ENCODE measurements at regions not wholly inside any gene's neighbourhood (a gene's known extent, or its start where the extent isn't known, plus 50 kb on each side); places are given as distances from the start of the nearest gene placed in this dataset.
"Not testable (repeated sequence)": the region's sequence is repeated elsewhere in the genome, so short reads cannot be mapped to it uniquely, and the experiment has no call there.

DNA sequence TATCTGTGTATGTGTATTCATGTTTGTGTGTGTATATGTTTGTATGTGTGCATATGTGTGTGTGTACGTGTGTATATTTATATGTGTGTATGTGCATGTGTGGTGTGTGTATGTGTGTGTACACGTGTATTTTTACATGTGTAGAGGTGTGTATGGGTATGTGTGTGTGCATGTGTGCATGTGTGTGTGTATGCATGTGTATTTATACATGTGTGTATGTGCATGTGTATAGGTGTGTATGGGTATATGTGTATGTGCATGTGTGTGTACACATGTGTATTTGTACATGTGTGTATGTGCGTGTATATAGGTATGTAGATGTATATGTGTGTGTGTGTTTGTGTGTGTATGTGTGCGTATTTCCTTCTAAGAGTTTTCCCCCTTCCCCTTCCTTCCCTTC is 207.7 kb upstream of the ATP6AP2 start:
- no peak for DNase-seq (ENCODE audit: low spot score)

DNA sequence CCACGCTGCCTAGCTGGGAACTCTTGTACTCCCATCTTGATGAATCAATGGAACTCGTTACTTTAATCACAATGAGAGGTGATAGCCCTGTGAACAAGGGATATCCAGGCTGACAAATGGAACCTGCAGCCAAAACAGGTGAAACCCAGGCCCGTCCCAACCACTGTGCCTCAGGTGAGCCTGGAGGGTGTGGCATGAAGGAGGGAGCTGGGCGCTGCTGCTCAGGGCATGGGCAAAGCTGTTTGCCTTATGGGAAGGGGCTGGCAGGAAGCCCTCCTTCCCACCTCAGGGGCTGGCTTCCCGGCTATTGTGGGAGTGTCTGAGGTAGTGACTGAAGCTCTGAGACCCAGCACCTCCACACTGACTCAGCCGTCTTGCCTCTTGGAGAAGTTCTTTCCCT is 209.4 kb upstream of the ATP6AP2 start:
- DNase-seq (ENCODE audit: low spot score), result no peak

GRCh38 chrX:40368611-40369061 is 212.1 kb upstream of the ATP6AP2 start:
- DNase-seq (ENCODE audit: low spot score), result no peak

DNA sequence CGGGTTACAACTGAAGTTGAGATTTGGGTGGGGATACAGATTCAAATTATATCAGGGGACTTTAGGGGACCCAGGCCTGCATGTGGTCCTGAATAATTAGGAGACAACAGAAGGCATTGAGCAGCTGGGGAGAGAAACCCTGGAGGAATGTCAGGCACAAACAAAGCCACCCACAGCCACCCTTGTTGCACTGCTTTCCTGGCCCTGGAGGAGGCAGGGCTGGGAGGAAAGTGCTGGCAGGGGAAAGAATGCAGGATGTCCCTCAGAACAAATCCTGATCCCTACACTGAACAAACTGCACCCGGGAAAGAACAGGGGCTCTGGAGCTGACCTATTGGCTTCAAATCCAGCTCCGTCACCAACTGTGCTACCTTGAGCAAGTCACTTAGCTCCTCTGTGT is 214.1 kb upstream of the ATP6AP2 start:
- DNase-seq (ENCODE audit: low spot score), result no peak

- DNase-seq (ENCODE audit: low spot score), result not testable (repeated sequence)
Observed at GRCh38 chrX:40362291-40362690, 218.5 kb upstream of the ATP6AP2 start.

- no peak for DNase-seq (ENCODE audit: low spot score)
Observed at GRCh38 chrX:40360557-40360956, 220.2 kb upstream of the ATP6AP2 start.

DNA sequence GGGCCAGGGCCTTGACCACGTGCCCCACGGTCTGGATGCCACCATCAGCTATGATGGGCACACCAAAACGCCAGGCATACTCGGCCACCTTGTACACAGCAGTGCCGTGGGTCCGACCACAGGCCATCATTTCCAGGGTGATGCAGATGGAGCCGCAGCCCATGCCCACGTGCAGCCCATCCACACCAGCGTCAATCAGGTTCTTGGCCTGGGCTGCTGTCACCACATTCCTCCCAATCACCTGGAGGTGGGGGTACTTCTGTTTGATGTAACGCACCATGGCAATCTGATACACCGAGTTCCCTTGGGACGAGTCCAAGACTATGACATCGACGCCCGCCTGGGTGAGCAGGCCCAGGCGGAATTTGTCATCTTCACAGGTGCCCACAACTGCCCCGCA is 221.2 kb upstream of the ATP6AP2 start:
- no peak for DNase-seq (ENCODE audit: low spot score)

DNA sequence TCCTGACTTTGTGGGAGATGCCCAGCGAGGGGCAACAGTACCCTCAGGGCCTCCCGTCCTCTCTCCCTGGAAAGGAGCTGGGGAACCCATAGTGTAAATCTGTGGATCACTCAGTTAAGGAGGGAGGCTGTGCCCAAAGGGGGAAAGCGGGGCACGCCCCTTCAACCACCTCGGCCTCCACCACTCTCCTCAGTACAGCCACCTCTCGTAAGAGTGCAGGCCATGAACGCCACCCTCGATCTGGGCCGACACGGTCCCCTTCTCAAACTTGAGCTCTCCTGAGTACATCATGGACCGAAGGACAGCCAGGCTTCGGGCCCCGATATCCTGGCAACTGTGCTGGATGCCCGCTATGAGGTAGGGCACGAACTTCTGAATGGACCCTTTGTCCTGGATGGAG is 221.8 kb upstream of the ATP6AP2 start:
- no peak for DNase-seq (ENCODE audit: low spot score)

DNA sequence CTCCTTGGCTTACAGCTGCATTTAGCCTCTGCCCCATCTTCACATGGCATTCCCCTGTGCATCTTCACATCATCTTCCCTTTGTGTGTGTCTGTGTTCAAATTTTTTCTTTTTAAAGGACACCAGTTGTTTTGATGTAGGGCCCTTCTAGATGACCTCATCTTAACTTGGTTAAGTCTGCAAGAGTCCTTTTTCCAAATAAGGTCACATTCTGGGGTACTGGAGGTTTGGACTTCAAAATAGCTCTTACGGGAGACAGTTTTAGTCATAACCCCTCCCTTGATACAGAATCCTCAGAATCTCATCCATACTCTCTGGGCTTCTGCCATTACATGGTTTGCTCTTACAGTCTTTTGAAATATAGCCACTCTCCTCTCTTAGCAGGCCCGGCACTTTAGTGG is 231.5 kb upstream of the ATP6AP2 start:
- no peak for DNase-seq (ENCODE audit: low spot score)

GRCh38 chrX:40346379-40346778 is 234.4 kb upstream of the ATP6AP2 start:
- DNase-seq (ENCODE audit: low spot score), result no peak

DNA sequence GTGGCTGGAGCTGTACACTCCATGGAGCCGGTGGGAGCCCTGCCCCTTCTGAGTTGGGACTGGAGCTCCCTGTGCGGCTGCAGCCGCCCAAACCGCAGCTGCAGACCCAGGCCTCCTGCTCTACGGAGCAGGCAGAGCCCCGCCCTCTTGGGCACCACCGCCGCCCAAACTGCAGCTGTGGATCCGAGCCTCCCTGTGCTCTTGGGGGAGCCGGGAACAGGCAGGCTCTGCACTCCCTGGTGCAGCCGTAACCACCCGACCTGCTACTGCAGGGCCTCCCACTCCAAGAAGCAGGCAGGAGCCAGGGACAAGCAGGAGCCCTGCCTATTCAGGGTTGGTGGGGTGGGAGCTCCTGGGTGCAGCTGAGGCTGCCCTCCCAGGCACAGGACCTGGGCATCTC is 237.5 kb upstream of the ATP6AP2 start:
- no peak for DNase-seq (ENCODE audit: low spot score)

GRCh38 chrX:40340116-40340515 is 240.7 kb upstream of the ATP6AP2 start:
- DNase-seq (ENCODE audit: low spot score), result no peak

DNA sequence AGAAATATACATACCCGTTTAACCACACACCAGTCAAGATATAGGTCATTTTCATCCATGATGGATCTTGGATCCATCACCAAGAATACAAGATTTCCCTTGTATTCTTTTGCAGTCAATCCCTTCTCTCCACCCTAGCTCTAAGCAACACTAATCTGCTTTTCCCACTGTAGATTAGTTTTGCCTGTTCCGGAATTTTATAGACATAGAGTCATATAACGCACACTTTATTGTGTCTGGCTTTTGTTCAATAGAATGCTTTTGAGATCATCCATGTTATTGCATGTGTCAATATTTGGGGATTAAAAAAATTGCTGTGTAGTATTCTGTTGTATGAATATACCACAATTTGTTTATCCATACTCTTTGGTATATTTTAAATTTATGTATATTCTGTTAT is 235.6 kb upstream of the BCOR start:
- no peak for DNase-seq (ENCODE audit: low spot score)

DNA sequence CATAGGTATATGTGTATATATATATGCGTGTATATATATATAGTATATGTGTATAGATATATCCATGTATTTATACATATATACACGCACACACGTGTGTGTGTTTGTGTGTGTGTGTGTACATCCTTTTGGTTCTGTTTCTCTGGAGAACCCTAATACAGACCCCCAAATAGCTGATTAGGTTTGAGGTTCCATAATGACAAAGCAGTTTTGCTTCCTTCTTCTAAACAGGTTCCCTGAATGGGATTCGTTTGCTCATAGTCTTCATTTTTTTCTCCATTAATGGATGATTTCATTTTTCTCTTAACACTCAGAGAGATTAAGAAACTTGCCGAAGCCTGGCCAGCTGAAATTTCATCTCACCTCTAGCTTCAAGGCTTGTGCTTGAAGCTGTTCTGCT is 234.0 kb upstream of the BCOR start:
- no peak for DNase-seq (ENCODE audit: low spot score)

DNA sequence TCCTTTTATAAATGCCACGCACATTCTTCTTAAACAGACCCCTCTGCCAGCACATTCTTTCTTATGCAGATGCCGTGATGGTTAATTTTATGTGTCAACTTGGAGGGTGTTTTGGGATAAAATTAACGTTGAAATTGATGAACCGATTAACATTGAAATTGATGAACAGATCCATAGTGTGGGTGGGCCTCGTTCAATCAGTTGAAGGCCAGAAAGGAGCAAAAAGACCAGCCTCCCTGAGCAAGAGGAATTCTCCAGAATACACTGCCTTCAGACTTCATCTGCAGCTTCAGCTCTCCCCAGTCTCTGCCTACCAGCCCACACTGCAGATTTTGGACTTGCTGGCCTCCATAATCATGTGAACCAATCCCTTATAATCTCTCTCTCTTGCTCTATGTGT is 233.6 kb upstream of the BCOR start:
- DNase-seq (ENCODE audit: low spot score), result no peak

DNA sequence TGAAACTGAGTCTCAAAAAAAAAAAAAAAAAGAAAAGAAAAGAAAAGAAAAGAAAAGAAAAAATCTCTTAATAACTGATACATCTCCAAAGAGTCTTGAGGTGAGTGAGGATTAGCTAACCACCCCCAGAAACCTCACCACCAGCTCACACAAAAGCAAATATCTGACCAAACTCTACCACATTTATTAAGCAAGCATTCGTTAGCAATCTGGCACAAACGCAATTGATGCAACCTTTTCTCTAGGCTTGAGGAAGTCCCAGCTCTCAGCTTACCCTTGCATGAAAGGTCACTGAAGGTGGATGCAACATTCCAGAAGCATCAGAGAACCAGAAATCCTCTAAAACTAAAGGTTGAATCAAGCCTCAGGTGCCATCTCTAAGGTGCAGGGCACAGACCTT is 231.9 kb upstream of the BCOR start:
- no peak for DNase-seq (ENCODE audit: low spot score)

- DNase-seq (ENCODE audit: low spot score), result no peak
Observed at GRCh38 chrX:40327085-40327484, 229.3 kb upstream of the BCOR start.

GRCh38 chrX:40326186-40326965 is 228.6 kb upstream of the BCOR start:
- DNase-seq (ENCODE audit: low spot score), result peak; percentile 49

GRCh38 chrX:40325161-40325560 is 227.4 kb upstream of the BCOR start:
- no peak for DNase-seq (ENCODE audit: low spot score)

DNA sequence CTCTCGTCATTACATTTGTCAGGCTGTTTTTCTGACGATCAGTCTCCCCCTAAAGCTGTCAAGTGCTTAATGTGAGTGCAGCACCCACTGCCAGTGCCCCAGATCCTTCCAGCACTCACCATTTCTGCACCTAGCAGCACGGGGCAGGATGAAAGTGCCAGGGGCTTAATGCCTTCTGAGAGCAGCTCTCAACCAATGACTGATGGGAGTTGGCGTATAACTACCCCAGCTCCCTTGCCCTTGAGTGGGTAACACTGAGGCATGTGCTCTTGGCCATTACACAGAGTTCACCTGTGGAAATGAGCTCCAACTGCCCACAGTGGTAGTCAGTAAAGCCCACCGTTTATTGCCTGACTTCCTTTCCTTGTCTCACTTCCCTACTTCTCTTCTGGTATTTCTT is 226.2 kb upstream of the BCOR start:
- DNase-seq (ENCODE audit: low spot score), result no peak

- no peak for DNase-seq (ENCODE audit: low spot score)
Observed at GRCh38 chrX:40320819-40321218, 223.1 kb upstream of the BCOR start.

DNA sequence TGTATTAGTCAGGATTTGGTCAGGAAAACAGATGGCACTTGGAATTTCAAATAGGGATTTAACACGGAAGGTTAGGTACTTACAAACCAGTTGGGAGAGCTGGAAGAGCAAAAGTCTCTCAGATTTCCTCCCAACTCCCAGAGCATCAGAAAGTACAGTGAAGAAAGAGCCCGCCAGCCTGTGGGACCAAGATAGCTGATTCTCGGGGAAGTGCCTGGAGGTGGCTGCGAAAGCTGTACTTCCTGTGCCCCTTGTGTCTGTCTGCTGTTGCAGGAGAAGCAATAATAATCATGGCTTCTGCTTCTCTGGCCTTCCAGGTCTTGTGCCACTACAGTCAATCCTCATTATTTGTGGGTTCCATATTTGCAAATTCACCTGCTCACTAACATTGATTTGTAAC is 221.0 kb upstream of the BCOR start:
- no peak for DNase-seq (ENCODE audit: low spot score)

DNA sequence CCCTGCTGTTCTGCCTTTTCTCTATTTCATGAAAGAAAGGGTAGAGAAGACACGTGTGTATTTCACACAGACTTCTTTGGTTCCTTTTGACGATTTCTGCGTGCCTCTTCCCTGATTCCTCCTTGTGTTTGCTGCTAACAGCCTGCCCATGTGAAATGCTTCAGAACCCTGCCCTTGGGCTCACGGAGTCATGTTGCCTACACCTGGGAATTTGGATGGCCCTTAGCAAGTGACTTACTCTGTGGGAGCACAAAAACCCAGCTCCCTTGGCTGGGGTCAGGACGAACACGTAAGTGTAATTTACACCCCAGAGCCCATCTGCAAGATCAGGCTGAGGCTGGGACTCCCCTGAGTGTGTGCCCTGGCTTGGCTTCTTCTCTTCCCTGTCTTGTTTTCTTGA is 220.3 kb upstream of the BCOR start:
- DNase-seq (ENCODE audit: low spot score), result no peak

GRCh38 chrX:40316502-40316901 is 218.7 kb upstream of the BCOR start:
- DNase-seq (ENCODE audit: low spot score), result no peak

Measured in RKO (cell line).